OCI-LY1 (cell line): ENCODE measurements at regions not wholly inside any gene's neighbourhood (a gene's known extent, or its start where the extent isn't known, plus 50 kb on each side); places are given as distances from the start of the nearest gene placed in this dataset.

Source experiments
- H2AFZ ChIP-seq: fragments of 200-600 bp; sonication (generic), shearing (Covaris generic); 2 replicates; pipeline ENCODE4 v1.6.0; 2014; ENCODE audit warnings: antibody characterized with exemption, mild to moderate bottlenecking, low read length
- H3F3A ChIP-seq: fragments of 200-600 bp; sonication (generic), shearing (Covaris generic); 2 replicates; pipeline ENCODE4 v1.6.0; 2014; ENCODE audit warnings: mild to moderate bottlenecking, antibody characterized with exemption, low read length, moderate library complexity; ENCODE audit not compliant: insufficient read depth
- H3K27ac ChIP-seq: fragments of 200-600 bp; sonication (generic); 2 replicates; pipeline ENCODE4 v1.5.1; 2014; ENCODE audit warnings: low read length, mixed run types, mild to moderate bottlenecking, low read depth; ENCODE audit not compliant: poor library complexity, severe bottlenecking
- H3K27me3 ChIP-seq: fragments of 200-600 bp; sonication (generic); 2 replicates; pipeline ENCODE4 v1.6.0; 2014; ENCODE audit warnings: antibody characterized with exemption, mild to moderate bottlenecking, low read length, moderate library complexity; ENCODE audit not compliant: insufficient read depth
- H3K36me3 ChIP-seq: fragments of 200-600 bp; sonication (generic); 2 replicates; pipeline ENCODE4 v1.6.1; 2014; ENCODE audit warnings: mild to moderate bottlenecking, antibody characterized with exemption, low read length, moderate library complexity, mixed read lengths; ENCODE audit not compliant: insufficient read depth
- H3K4me1 ChIP-seq: fragments of 200-600 bp; sonication (generic); 2 replicates; pipeline ENCODE4 v1.5.1; 2014; ENCODE audit warnings: mild to moderate bottlenecking, low read length, moderate library complexity; ENCODE audit not compliant: insufficient read depth, severe bottlenecking
- H3K4me2 ChIP-seq: fragments of 200-600 bp; sonication (generic), shearing (Covaris generic); 2 replicates; pipeline ENCODE4 v1.6.1; 2014; ENCODE audit warnings: low read length
- H3K4me3 ChIP-seq: fragments of 200-600 bp; sonication (generic); 2 replicates; pipeline ENCODE4 v1.5.1; 2014; ENCODE audit warnings: low read length, low read depth, mild to moderate bottlenecking, mixed read lengths; ENCODE audit not compliant: poor library complexity, severe bottlenecking
- H3K79me2 ChIP-seq: fragments of 200-600 bp; shearing (Covaris generic); 2 replicates; pipeline ENCODE4 v1.6.1; 2016; ENCODE audit warnings: mixed run types, low read length, mixed read lengths; ENCODE audit not compliant: insufficient read depth
- H3K9ac ChIP-seq: fragments of 200-600 bp; sonication (generic), shearing (Covaris generic); 2 replicates; pipeline ENCODE4 v1.6.1; 2014; ENCODE audit warnings: mild to moderate bottlenecking, low read length, mixed read lengths
- H3K9me2 ChIP-seq: fragments of 200-600 bp; sonication (generic), shearing (Covaris generic); 2 replicates; pipeline ENCODE4 v1.6.1; 2014; ENCODE audit warnings: low read depth, mild to moderate bottlenecking, low read length, mixed read lengths
- H3K9me3 ChIP-seq: fragments of 200-600 bp; shearing (Covaris generic); 2 replicates; pipeline ENCODE4 v1.6.1; 2014; ENCODE audit warnings: low read length, mixed read lengths
- H4K20me1 ChIP-seq: fragments of 200-600 bp; sonication (generic), shearing (Covaris generic); 2 replicates; pipeline ENCODE4 v1.6.0; 2016; ENCODE audit warnings: mild to moderate bottlenecking, low read length; ENCODE audit not compliant: insufficient read depth
- CTCF ChIP-seq: fragments of 200-600 bp; sonication (generic), shearing (Covaris generic); IDR thresholded peaks from 2 replicates; pipeline ENCODE4 v1.5.1; 2017; ENCODE audit warnings: mild to moderate bottlenecking, antibody characterized with exemption, low read length, moderate library complexity, mixed read lengths
- EZH2 ChIP-seq: fragments of 200-600 bp; sonication (generic), shearing (Covaris generic); IDR thresholded peaks from 2 replicates; pipeline ENCODE4 v1.8.0; 2017; ENCODE audit warnings: borderline replicate concordance, mixed run types, mild to moderate bottlenecking, antibody characterized with exemption, low read length, moderate library complexity, mixed read lengths

GRCh38 chr1:59186656-59187055, 110.2 kb upstream of the FGGY start:
- no peaks in the 10 kb centered on the region for H3K4me1 ChIP-seq
- H3K79me2 ChIP-seq = no peaks in the 10 kb centered on the region
- no peaks in the 10 kb centered on the region for H3F3A ChIP-seq
- no peaks in the 10 kb centered on the region for H3K9me2 ChIP-seq
- H3K4me3 ChIP-seq = no peak overlapping the region
- no peak overlapping the region for H3K4me2 ChIP-seq
- no peak overlapping the region for H3K27ac ChIP-seq
- H4K20me1 ChIP-seq = no peaks in the 10 kb centered on the region
- TF ChIP-seq EZH2 (no peak), CTCF (no peak)
- no peak overlapping the region for H3K9ac ChIP-seq
- H3K9me3 ChIP-seq = no peaks in the 10 kb centered on the region
- H3K36me3 ChIP-seq = no peaks in the 10 kb centered on the region
- no peak overlapping the region for H2AFZ ChIP-seq
- no peaks in the 10 kb centered on the region for H3K27me3 ChIP-seq

- Histone ChIP-seq H3K79me2 (no peaks in the 10 kb centered on the region), H3K27me3 (no peaks in the 10 kb centered on the region), H4K20me1 (no peaks in the 10 kb centered on the region), H3K9ac (no peak overlapping the region), H3K9me2 (no peaks in the 10 kb centered on the region), H3K4me3 (no peak overlapping the region), H2AFZ (no peak overlapping the region), H3K27ac (no peak overlapping the region), H3K4me2 (no peak overlapping the region), H3K36me3 (no peaks in the 10 kb centered on the region), H3K9me3 (no peaks in the 10 kb centered on the region), H3K4me1 (no peaks in the 10 kb centered on the region), H3F3A (no peaks in the 10 kb centered on the region)
- TF ChIP-seq CTCF = no peak
- no peak for TF ChIP-seq EZH2
Measured at GRCh38 chr1:59188413-59189213, 108.3 kb upstream of the FGGY start.

- H3K27me3 ChIP-seq = no peaks in the 10 kb centered on the region
- H3K9me3 ChIP-seq = no peaks in the 10 kb centered on the region
- no peaks in the 10 kb centered on the region for H3K79me2 ChIP-seq
- no peaks in the 10 kb centered on the region for H4K20me1 ChIP-seq
- no peaks in the 10 kb centered on the region for H3K4me1 ChIP-seq
- no peaks in the 10 kb centered on the region for H3K9me2 ChIP-seq
- no peaks in the 10 kb centered on the region for H3F3A ChIP-seq
- no peak overlapping the region for H3K9ac ChIP-seq
- H2AFZ ChIP-seq = no peak overlapping the region
- TF ChIP-seq CTCF = no peak
- TF ChIP-seq EZH2 = no peak
- no peaks in the 10 kb centered on the region for H3K36me3 ChIP-seq
- no peak overlapping the region for H3K27ac ChIP-seq
- H3K4me3 ChIP-seq = no peak overlapping the region
- H3K4me2 ChIP-seq = no peak overlapping the region
Measured at GRCh38 chr1:59193443-59194093, 103.3 kb upstream of the FGGY start.
